Kidney glomerular epithelial cell (primary cell): ENCODE measurements at regions not wholly inside any gene's neighbourhood (a gene's known extent, or its start where the extent isn't known, plus 50 kb on each side); places are given as distances from the start of the nearest gene placed in this dataset.
"Not testable (repeated sequence)": the region's sequence is repeated elsewhere in the genome, so short reads cannot be mapped to it uniquely, and the experiment has no call there.

Experiments used
- DNase-seq: peaks from one replicate; lab custom pipeline; 2025; lab: John Stamatoyannopoulos, UW

- no peak for DNase-seq
These were observed 64.3 kb downstream of the SMIM38 start for GRCh38 chr11:69219991-69220390.

GRCh38 chr11:69220561-69221051 is 64.9 kb downstream of the SMIM38 start:
- DNase-seq, result no peak

- DNase-seq, result no peak
These were observed 65.4 kb downstream of the SMIM38 start for GRCh38 chr11:69221086-69221485.

- not testable (repeated sequence) for DNase-seq
These were observed 65.9 kb downstream of the SMIM38 start for GRCh38 chr11:69221636-69222035.

GRCh38 chr11:69227271-69227670 is 66.7 kb upstream of the MYEOV start:
- no peak for DNase-seq

- DNase-seq, result no peak
These were observed 64.4 kb upstream of the MYEOV start for GRCh38 chr11:69229511-69229910.

- no peak for DNase-seq
These were observed 63.0 kb upstream of the MYEOV start for GRCh38 chr11:69230856-69231425.

- DNase-seq, result no peak
These were observed 62.4 kb upstream of the MYEOV start for GRCh38 chr11:69231466-69232018.

- no peak for DNase-seq
These were observed 60.9 kb upstream of the MYEOV start for GRCh38 chr11:69232821-69233743.

- no peak for DNase-seq
These were observed 60.0 kb upstream of the MYEOV start for GRCh38 chr11:69233744-69234570.

GRCh38 chr11:69234740-69235710 is 58.9 kb upstream of the MYEOV start:
- no peak for DNase-seq

GRCh38 chr11:69238573-69239351 is 55.2 kb upstream of the MYEOV start:
- no peak for DNase-seq

- no peak for DNase-seq
These were observed 54.3 kb upstream of the MYEOV start for GRCh38 chr11:69239641-69240040.

- DNase-seq, result no peak
These were observed 53.5 kb upstream of the MYEOV start for GRCh38 chr11:69240332-69241074.

GRCh38 chr11:69241075-69241740 is 52.7 kb upstream of the MYEOV start:
- DNase-seq, result no peak

GRCh38 chr11:69241844-69242243 is 52.1 kb upstream of the MYEOV start:
- DNase-seq, result no peak

- no peak for DNase-seq
These were observed 51.6 kb upstream of the MYEOV start for GRCh38 chr11:69242266-69242920.

GRCh38 chr11:69243496-69244200 is 50.3 kb upstream of the MYEOV start:
- no peak for DNase-seq
